WI38 (cell line): ENCODE measurements at regions not wholly inside any gene's neighbourhood (a gene's known extent, or its start where the extent isn't known, plus 50 kb on each side); places are given as distances from the start of the nearest gene placed in this dataset.

ENCODE experiments used
- H3K4me3 ChIP-seq: 2 replicates; pipeline ENCODE4 v1.5.1; 2011; ENCODE audit warnings: low read depth, mild to moderate bottlenecking, control low read depth, low read length
- CTCF ChIP-seq: IDR thresholded peaks from 2 replicates; pipeline ENCODE4 v1.5.1; 2012; ENCODE audit warnings: low read depth, mild to moderate bottlenecking, control low read depth, low read length

GRCh38 chr5:88583471-88583870, 299.5 kb downstream of the MEF2C start:
- TF ChIP-seq CTCF: no peak
- H3K4me3 ChIP-seq: no peak overlapping the region

- TF ChIP-seq CTCF: no peak
- no peak overlapping the region for H3K4me3 ChIP-seq
Measured at GRCh38 chr5:88558366-88558765, 289.7 kb upstream of the TMEM161B start.

GRCh38 chr5:88557881-88558280, 289.2 kb upstream of the TMEM161B start:
- H3K4me3 ChIP-seq: no peak overlapping the region
- no peak for TF ChIP-seq CTCF

GRCh38 chr5:88557131-88557530, 288.5 kb upstream of the TMEM161B start:
- TF ChIP-seq CTCF: no peak
- no peak overlapping the region for H3K4me3 ChIP-seq

GRCh38 chr5:88556406-88556805, 287.8 kb upstream of the TMEM161B start:
- no peak for TF ChIP-seq CTCF

GRCh38 chr5:88555674-88556073, 287.0 kb upstream of the TMEM161B start:
- no peak overlapping the region for H3K4me3 ChIP-seq

More at GRCh38 chr5:88556406-88556805, 287.8 kb upstream of the TMEM161B start:
- H3K4me3 ChIP-seq: no peak overlapping the region

GRCh38 chr5:88553986-88554385, 285.3 kb upstream of the TMEM161B start:
- H3K4me3 ChIP-seq: no peak overlapping the region
- no peak for TF ChIP-seq CTCF

More at GRCh38 chr5:88555674-88556073, 287.0 kb upstream of the TMEM161B start:
- no peak for TF ChIP-seq CTCF
